ENCODE measurements at regions not wholly inside any gene's neighbourhood (a gene's known extent, or its start where the extent isn't known, plus 50 kb on each side); places are given as distances from the start of the nearest gene placed in this dataset.
A peak's percentile ranks its signal among the peaks of the same experiment; 100 is the strongest.

GRCh38 chr2:211157856-211158463 is 601.6 kb downstream of the CPS1 start:
- DNase-seq (ENCODE audit: insufficient read length) (no peak), FAIRE-seq (peak; percentile 80)
- no peak for TF ChIP-seq TAF1 (IDR thresholded peaks at IDR 0.05; ENCODE audit: borderline replicate concordance, low read depth, low read length)
- TF ChIP-seq POLR2AphosphoS5 (IDR thresholded peaks at IDR 0.05; ENCODE audit: low read depth, low read length): no peak
- no peak for TF ChIP-seq POLR2A (IDR thresholded peaks at IDR 0.05; ENCODE audit: low read depth, low read length)

- no peak for FAIRE-seq
- no peak for DNase-seq (ENCODE audit: insufficient read length)
- TF ChIP-seq TAF1 (IDR thresholded peaks at IDR 0.05; ENCODE audit: borderline replicate concordance, low read depth, low read length) (no peak), POLR2A (IDR thresholded peaks at IDR 0.05; ENCODE audit: low read depth, low read length) (no peak), POLR2AphosphoS5 (IDR thresholded peaks at IDR 0.05; ENCODE audit: low read depth, low read length) (no peak)
These were observed 603.6 kb downstream of the CPS1 start for GRCh38 chr2:211159972-211160371.

GRCh38 chr2:211161236-211161635 is 604.8 kb downstream of the CPS1 start:
- TF ChIP-seq POLR2AphosphoS5 (IDR thresholded peaks at IDR 0.05; ENCODE audit: low read depth, low read length) (no peak), TAF1 (IDR thresholded peaks at IDR 0.05; ENCODE audit: borderline replicate concordance, low read depth, low read length) (no peak)
- no peak for DNase-seq (ENCODE audit: insufficient read length)
- no peak for FAIRE-seq

- no peak for DNase-seq (ENCODE audit: insufficient read length)
These were observed 606.5 kb downstream of the CPS1 start for GRCh38 chr2:211162911-211163310.

GRCh38 chr2:211170843-211171242 is 614.4 kb downstream of the CPS1 start:
- FAIRE-seq (no peak), DNase-seq (ENCODE audit: insufficient read length) (no peak)
- TF ChIP-seq TAF1 (IDR thresholded peaks at IDR 0.05; ENCODE audit: borderline replicate concordance, low read depth, low read length) (no peak), POLR2A (IDR thresholded peaks at IDR 0.05; ENCODE audit: low read depth, low read length) (no peak), POLR2AphosphoS5 (IDR thresholded peaks at IDR 0.05; ENCODE audit: low read depth, low read length) (no peak)

More at GRCh38 chr2:211162911-211163310, 606.5 kb downstream of the CPS1 start:
- TF ChIP-seq POLR2AphosphoS5 (IDR thresholded peaks at IDR 0.05; ENCODE audit: low read depth, low read length): no peak
- TF ChIP-seq POLR2A (IDR thresholded peaks at IDR 0.05; ENCODE audit: low read depth, low read length): no peak
- no peak for TF ChIP-seq TAF1 (IDR thresholded peaks at IDR 0.05; ENCODE audit: borderline replicate concordance, low read depth, low read length)
- no peak for FAIRE-seq

- TF ChIP-seq POLR2AphosphoS5 (IDR thresholded peaks at IDR 0.05; ENCODE audit: low read depth, low read length) (no peak), TAF1 (IDR thresholded peaks at IDR 0.05; ENCODE audit: borderline replicate concordance, low read depth, low read length) (no peak)
- FAIRE-seq (no peak), DNase-seq (ENCODE audit: insufficient read length) (no peak)
These were observed 617.6 kb downstream of the CPS1 start for GRCh38 chr2:211174021-211174420.

- no peak for FAIRE-seq
- DNase-seq (ENCODE audit: insufficient read length): no peak
- TF ChIP-seq POLR2AphosphoS5 (IDR thresholded peaks at IDR 0.05; ENCODE audit: low read depth, low read length) (no peak), TAF1 (IDR thresholded peaks at IDR 0.05; ENCODE audit: borderline replicate concordance, low read depth, low read length) (no peak), POLR2A (IDR thresholded peaks at IDR 0.05; ENCODE audit: low read depth, low read length) (no peak)
These were observed 618.2 kb downstream of the CPS1 start for GRCh38 chr2:211174631-211175030.

- FAIRE-seq: no peak
- no peak for TF ChIP-seq POLR2A (IDR thresholded peaks at IDR 0.05; ENCODE audit: low read depth, low read length)
- no peak for TF ChIP-seq POLR2AphosphoS5 (IDR thresholded peaks at IDR 0.05; ENCODE audit: low read depth, low read length)
- no peak for TF ChIP-seq TAF1 (IDR thresholded peaks at IDR 0.05; ENCODE audit: borderline replicate concordance, low read depth, low read length)
- no peak for DNase-seq (ENCODE audit: insufficient read length)
These were observed 619.6 kb downstream of the CPS1 start for GRCh38 chr2:211175956-211176355.

GRCh38 chr2:211176514-211177141 is 620.2 kb downstream of the CPS1 start:
- DNase-seq (ENCODE audit: insufficient read length): no peak
- TF ChIP-seq TAF1 (IDR thresholded peaks at IDR 0.05; ENCODE audit: borderline replicate concordance, low read depth, low read length): no peak
- no peak for TF ChIP-seq POLR2A (IDR thresholded peaks at IDR 0.05; ENCODE audit: low read depth, low read length)
- no peak for TF ChIP-seq POLR2AphosphoS5 (IDR thresholded peaks at IDR 0.05; ENCODE audit: low read depth, low read length)
- FAIRE-seq: no peak

- TF ChIP-seq POLR2AphosphoS5 (IDR thresholded peaks at IDR 0.05; ENCODE audit: low read depth, low read length) (no peak), TAF1 (IDR thresholded peaks at IDR 0.05; ENCODE audit: borderline replicate concordance, low read depth, low read length) (no peak), POLR2A (IDR thresholded peaks at IDR 0.05; ENCODE audit: low read depth, low read length) (no peak)
- no peak for DNase-seq (ENCODE audit: insufficient read length)
- FAIRE-seq: no peak
These were observed 625.2 kb downstream of the CPS1 start for GRCh38 chr2:211181626-211182025.

- FAIRE-seq: no peak
- no peak for DNase-seq (ENCODE audit: insufficient read length)
- TF ChIP-seq POLR2AphosphoS5 (IDR thresholded peaks at IDR 0.05; ENCODE audit: low read depth, low read length) (no peak), TAF1 (IDR thresholded peaks at IDR 0.05; ENCODE audit: borderline replicate concordance, low read depth, low read length) (no peak), POLR2A (IDR thresholded peaks at IDR 0.05; ENCODE audit: low read depth, low read length) (no peak)
These were observed 631.2 kb downstream of the CPS1 start for GRCh38 chr2:211187602-211188001.

GRCh38 chr2:211203986-211204385 is 647.6 kb downstream of the CPS1 start:
- TF ChIP-seq TAF1 (IDR thresholded peaks at IDR 0.05; ENCODE audit: borderline replicate concordance, low read depth, low read length) (no peak), POLR2AphosphoS5 (IDR thresholded peaks at IDR 0.05; ENCODE audit: low read depth, low read length) (no peak), POLR2A (IDR thresholded peaks at IDR 0.05; ENCODE audit: low read depth, low read length) (no peak)
- FAIRE-seq: no peak

More at GRCh38 chr2:211203986-211204385, 647.6 kb downstream of the CPS1 start:
- no peak for DNase-seq (ENCODE audit: insufficient read length)

Data from GM12892 (cell line).